ENCODE measurements at regions not wholly inside any gene's neighbourhood (a gene's known extent, or its start where the extent isn't known, plus 50 kb on each side); places are given as distances from the start of the nearest gene placed in this dataset.

DNA sequence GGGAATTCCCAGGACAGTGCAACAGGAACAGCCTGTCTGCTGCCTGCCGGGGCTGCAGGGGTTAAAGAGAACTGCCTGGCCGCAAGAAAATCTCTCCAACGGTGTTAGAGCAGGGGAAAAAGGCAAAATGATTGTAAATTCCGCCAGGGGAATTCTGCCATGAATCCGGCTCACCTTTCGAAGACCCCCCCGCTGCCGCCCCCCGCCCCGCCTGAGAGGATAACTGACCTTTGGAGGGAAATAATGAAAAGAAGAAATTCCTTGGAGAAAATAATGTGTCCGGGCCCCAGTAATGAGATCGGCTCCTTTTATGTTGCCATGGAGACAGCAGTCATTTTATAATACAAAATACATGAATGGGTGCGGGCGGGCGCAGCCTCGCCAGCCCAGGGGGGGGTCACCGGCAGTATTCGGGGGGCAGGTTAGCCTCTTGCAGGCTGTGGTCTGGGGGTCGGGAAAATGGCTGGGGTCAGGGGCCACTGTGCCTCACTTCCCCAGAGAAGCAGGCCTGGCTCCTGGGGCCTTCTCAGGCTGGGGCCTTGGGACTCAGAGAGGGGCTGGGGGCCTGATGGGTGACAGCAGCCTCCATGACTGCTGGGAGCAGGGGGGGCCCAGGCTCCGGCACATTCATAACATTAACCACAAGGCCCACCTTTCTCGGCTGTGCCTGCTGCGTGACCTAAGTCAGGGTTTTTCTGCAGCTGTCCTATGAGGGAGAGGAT is 228.1 kb downstream of the MN1 start:
- TF ChIP-seq CTCF (IDR thresholded peaks at IDR 0.05; ENCODE audit: low read length) (no peak), EZH2 (IDR thresholded peaks at IDR 0.05; ENCODE audit: borderline replicate concordance, low read length) (no peak)

Measured in OCI-LY1 (cell line).